NT2/D1 (cell line): ENCODE measurements at regions not wholly inside any gene's neighbourhood (a gene's known extent, or its start where the extent isn't known, plus 50 kb on each side); places are given as distances from the start of the nearest gene placed in this dataset.

Experiments used
- SUZ12 ChIP-seq: IDR thresholded peaks from 2 replicates; pipeline ENCODE4 v1.6.1; 2011; ENCODE audit not compliant: insufficient read length, insufficient read depth; ENCODE audit errors: extremely low read depth
- YY1 ChIP-seq: IDR thresholded peaks from 2 replicates; pipeline ENCODE4 v1.6.1; 2011; ENCODE audit not compliant: insufficient read length, insufficient read depth
- ZNF274 ChIP-seq: IDR thresholded peaks from 2 replicates; pipeline ENCODE4 v1.6.1; 2011; ENCODE audit warnings: mild to moderate bottlenecking, low read depth, low read length

- no peak for TF ChIP-seq ZNF274
- no peak for TF ChIP-seq SUZ12
- TF ChIP-seq YY1: no peak
Observed at GRCh38 chr4:8770518-8771257, 101.0 kb downstream of the HMX1 start.
